ENCODE measurements at regions not wholly inside any gene's neighbourhood (a gene's known extent, or its start where the extent isn't known, plus 50 kb on each side); places are given as distances from the start of the nearest gene placed in this dataset.
A peak's percentile ranks its signal among the peaks of the same experiment; 100 is the strongest.
"Not testable (repeated sequence)": the region's sequence is repeated elsewhere in the genome, so short reads cannot be mapped to it uniquely, and the experiment has no call there.

DNA sequence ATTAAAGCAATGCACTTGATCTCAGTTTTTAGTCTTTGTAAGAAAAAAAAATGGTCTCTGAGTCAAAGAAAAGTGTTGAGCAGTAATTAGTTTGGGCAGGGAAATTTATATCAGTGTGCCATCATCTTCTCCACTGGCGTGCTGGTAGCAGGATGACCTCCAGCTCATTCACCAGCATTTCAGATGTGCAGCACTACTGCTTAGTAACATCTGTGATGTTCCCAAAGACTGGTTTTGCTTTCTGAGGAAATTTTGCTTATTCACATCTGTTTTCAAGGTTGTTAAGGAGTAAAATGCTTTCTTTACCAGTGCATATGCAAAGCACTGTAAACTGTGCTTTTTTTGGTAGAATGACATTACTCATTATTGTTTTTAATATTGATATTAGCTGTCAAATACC lies 540.4 kb downstream of the TRAM1L1 start:
- DNase-seq (ENCODE audit: low read depth): no peak

DNA sequence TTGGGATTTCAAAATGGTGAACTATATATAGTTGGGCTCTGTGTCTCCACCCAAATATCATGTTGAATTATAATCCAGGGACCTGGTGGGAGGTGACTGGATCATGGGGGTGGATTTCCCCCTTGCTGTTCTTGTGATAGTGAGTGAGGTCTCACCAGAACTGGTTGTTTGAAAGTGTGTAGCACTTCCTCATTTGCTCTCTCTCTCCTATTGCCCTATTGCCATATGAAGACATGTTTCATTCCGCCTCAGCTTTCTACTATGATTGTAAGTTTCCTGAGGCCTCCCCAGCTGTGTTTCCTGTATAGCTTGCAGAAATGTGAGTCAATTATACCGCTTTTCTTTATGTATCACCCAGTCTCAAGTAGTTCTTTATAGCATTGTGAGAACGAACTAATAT lies 545.6 kb downstream of the TRAM1L1 start:
- no peak for DNase-seq (ENCODE audit: low read depth)

DNA sequence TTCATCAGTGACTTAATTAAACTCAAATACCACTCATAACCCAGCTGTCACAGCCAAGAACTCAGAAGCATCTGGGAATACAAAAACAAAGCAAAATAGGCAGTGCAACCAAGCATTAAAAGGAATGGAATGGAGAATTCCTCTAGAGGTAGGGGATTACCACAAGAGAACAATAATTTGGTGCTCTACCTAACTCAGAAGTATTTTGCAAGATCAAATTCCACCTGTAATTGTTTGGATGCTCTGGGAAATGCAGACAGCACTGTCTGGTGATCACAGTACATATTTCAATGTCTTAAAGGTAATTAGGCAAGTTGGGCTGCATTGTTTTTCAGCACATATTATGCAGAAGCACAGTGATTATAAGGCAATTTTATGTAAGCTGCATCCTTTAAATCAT lies 547.5 kb downstream of the TRAM1L1 start:
- DNase-seq (ENCODE audit: low read depth): no peak

DNA sequence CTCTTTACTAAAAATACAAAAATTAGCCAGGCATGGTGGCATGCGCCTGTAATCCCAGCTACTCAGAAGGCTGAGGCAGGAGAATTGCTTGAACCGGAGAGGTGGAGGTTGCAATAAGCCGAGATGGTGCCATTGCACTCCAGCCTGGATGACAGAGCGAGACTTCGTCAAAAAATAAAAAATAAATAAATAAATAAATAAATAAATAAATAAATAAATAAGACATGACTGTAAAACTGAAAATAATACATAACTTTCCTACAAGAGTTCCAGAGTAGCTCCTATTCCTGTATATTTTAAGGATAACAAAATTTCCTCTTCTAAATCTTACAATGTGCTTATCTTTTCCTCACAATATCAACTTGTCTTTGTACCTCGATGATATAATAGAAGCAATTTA lies 549.4 kb downstream of the TRAM1L1 start:
- not testable (repeated sequence) for DNase-seq (ENCODE audit: low read depth)

DNA sequence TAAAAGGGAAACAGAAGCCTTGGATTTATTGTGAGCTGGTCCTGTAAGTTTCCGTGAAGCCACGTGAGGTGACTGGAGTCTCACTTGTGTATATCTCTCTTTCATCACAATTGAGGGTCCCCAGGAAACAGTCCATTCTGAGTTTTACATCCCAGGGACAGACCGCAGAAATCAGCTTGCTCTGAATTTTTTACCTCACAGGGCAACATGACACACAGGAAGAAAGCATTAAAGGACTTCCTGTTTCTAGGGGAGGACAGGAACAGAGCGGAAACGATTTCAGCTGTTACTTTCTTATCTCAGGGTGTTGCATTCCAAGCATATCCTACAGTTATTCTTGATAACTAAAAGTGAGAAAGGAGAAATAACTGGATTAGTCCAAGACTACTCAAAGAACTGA lies 553.5 kb downstream of the TRAM1L1 start:
- DNase-seq (ENCODE audit: low read depth): no peak

DNA sequence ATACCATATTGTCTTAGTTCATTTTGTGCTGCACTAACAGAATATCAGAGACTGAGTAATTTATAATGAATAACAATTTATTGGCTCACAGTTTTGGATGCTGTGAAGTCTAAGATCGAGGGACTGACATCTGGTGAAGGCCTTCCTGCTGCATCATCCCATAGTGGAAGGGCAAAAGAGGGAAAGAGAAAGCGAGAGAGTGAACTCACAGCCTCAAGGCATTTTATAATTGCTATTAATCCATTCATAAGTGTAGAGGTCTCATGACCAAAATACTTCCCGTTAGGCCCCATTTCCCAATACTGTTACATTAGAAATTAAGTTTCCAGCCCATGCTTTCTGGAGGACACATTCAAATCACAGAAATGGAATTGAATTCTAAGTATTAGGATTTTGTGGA lies 554.4 kb downstream of the TRAM1L1 start:
- DNase-seq (ENCODE audit: low read depth): peak; percentile 27

DNA sequence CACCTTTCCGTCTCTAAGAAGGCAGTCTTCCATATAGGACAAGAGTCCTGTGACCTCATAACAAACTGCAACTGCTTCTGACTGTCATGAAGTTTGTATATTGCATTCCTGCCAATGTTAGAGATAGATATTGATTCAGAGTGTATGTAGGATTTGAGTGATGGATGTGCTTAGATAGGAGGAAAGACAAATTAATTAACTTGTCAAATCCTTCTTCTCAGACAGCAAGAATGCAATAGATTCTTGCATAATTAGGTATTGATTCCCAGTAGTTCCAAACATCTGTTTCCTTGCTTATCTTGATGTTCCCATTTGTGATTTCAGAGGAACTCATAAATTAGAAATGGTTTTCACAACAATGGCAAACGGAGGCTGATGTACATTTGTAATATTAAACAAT lies 555.3 kb downstream of the TRAM1L1 start:
- no peak for DNase-seq (ENCODE audit: low read depth)

DNA sequence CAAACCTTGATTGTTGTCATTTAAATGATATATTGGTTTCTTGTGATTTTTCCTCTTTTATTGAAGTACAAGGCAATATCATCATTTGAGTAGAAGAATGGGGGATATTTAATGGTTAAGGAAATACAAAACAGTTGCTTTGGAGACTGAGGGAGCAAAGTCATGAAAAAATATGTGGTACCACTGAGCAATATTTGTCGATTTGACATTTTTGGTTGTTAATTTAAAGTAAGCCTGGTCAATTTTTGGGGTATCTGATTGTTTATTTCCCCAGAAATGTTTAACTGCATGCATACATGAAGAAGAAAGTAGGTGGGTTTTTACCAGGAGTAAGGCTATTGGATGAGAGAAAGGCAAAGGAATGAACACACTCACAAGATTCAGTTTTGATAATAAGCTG lies 556.2 kb downstream of the TRAM1L1 start:
- no peak for DNase-seq (ENCODE audit: low read depth)

DNA sequence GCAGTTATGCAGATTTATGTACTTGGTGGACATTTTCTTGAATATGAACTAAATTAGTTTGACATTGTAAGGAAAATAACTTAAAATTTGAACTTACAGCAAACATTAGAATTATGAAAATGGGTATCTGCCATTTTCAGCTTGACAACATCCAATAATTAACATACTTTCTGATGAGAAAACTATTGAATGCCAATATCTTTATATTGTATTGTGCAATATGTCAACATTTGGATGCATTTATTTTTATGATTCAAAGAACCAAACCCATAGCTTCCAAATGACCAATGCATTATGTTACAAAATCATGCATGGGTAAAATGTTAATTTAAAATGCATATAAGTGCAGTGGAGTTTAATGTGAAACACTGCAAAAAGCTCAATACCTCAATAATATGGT lies 562.5 kb downstream of the TRAM1L1 start:
- no peak for DNase-seq (ENCODE audit: low read depth)

DNA sequence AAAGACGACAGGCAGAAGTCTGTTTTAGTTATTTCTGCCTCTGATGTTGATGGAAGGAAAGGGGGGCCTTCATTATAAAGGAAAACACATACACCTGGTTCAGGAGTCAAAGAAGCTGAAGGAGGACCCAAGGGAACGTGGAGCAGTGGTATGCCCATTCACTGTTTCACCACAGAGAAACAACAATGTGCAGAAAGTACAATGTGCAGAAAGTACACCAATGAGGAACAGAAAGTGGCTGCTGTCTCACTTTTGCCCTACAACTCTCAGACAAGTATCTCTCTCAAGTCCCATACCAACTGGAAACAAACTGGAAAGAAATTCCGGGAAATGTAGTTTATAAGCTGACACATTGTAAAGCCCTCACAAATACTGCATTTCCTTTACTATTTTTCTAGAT lies 564.5 kb downstream of the TRAM1L1 start:
- DNase-seq (ENCODE audit: low read depth): no peak

DNA sequence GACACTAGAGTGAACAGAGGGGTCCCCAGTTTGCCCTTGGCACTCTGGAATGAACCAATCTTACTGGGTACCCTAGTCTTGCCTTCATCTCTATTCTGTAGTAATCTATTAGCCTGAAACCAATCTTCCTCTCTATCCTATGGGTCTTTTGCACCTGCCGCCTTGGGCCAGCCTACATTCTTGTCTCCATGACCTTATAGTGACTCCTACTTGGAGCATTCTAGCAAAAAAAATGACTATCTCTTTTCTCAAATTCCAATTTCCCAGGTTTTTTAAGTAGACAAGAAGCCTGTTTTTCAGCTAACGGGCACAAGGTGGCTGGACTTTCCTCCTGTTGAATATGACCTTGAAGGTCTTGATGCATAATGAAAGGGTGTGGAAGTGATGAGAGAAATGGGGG lies 568.7 kb downstream of the TRAM1L1 start:
- no peak for DNase-seq (ENCODE audit: low read depth)

DNA sequence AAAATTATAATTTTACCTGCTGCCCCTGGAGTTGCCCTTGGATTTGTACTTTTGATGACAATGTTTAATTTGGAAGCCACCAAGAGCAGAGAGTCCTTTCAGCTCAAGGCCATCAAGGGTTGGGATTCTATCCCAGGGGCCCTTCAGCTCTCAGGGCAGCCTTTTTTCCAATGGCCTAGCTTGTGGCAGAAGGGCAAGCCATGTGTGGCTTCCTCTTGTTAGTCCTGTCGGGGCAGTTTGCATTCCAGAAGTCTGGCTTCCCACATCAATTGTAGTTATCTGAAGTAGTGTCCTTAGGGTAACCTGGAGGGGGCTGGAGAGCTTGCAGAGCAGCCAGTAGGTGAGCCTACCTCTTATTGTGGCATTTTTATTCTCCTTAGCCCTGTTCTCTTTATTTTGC lies 569.4 kb downstream of the TRAM1L1 start:
- no peak for DNase-seq (ENCODE audit: low read depth)

DNA sequence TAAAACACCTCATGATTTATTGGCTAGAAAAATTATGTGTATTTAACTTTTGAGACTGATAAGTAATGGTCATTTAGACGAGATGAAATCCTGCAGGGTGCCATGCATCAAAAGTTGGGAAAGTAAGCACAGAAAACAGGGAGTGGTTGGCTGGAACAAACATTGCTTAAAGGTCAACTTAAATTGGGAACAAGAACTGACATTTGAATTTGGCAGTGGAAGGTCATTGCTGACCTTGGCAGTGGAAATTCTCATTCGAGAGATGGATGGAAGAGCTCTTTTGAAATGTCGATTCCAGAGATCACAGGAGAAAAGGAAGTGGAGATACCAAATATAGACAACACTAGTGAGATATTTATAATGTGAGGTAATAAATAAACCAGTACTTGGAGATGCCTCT lies 572.8 kb downstream of the TRAM1L1 start:
- no peak for DNase-seq (ENCODE audit: low read depth)

DNA sequence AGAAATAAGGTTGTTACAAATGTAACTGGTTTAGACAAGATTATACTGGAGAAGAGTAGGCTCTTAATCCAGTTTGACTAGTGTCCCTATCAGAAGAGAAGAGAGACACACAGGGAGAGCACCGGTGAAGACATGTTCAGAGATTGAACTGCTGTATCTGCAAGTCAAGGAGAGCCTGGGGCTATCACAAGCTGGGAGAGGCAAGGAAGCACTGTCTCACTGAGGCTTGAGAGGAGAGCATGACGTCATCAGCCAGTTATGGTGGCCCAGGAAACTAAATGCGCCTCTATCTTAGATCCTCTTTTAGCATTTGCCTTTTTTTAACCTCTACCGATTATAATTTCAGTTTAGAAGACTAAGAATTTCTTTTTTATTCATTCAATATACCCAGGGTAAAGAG lies 583.4 kb downstream of the TRAM1L1 start:
- DNase-seq (ENCODE audit: low read depth): peak; percentile 34

DNA sequence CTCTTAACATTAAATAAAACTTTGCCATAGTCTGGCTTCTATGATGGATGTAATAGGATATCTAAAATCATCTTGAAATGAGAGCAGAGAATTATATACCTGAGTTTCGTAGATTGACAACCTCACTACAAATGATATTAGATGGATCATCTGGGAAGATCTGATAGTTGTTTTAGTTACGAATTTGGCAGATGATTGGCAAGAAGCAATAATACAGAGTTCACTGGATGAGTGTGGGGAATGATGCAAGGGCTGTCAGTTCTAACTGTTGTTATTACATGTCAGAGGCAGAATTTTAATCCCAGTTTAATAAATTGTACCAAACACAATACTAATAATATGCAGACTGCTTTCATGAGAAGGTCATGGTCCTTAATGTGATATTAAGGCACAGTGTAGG lies 585.2 kb downstream of the TRAM1L1 start:
- DNase-seq (ENCODE audit: low read depth): no peak

DNA sequence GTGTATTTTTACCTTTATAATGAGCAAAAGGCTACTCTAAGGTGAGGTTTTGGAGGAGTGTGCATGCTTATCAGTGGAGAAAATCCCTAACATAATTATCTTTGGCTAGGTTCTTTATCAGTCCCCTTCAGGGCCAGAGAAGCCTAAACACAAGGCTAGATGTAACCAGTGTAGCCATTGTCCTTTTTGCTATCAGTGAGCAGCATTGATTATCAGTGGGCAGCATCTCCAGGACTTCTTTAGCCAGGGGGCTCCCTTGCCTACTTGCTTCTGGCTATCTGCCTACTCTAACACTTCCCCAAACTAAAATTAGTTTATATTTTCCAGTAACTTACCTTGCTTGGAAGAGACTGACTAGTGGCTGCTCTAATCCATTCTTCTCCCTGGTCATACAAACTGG lies 595.6 kb downstream of the TRAM1L1 start:
- DNase-seq (ENCODE audit: low read depth): no peak

DNA sequence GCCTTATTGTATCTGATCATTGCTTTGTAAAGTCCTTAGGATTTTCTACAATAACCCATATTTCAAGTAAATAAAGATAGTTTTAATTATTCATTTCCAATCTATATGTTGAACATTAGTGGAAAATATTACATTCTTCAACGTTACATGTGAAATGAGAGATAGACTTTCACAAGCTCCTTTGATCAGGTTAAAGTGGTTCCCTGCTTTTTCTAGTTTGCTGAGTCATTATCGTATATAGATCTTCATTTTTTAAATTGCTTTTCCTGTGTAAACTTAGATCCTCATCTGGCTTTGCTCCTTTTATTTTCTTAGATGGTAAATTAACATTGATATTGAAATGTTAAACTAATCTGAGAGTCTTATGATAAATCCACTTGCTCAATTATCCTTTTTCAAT lies 599.0 kb downstream of the TRAM1L1 start:
- DNase-seq (ENCODE audit: low read depth): no peak

DNA sequence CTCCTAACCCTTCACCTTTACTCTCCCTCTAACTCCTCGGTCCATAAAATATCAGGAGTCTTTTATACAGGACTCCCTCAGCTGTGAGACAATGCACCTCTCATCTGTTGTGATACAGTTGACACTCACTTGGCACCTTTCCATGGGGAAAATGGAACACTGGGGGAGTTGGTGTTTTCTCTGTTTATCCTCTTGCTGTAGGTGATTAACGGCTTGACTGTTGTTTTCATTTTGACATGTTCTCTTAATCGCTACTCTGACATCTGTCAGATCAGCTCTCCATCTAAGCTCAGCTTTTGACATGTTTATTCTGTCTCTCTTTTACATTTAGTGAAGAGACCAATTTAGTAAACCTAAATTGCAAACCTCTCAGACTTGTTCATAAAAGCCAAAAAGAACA lies 604.8 kb downstream of the TRAM1L1 start:
- no peak for DNase-seq (ENCODE audit: low read depth)

DNA sequence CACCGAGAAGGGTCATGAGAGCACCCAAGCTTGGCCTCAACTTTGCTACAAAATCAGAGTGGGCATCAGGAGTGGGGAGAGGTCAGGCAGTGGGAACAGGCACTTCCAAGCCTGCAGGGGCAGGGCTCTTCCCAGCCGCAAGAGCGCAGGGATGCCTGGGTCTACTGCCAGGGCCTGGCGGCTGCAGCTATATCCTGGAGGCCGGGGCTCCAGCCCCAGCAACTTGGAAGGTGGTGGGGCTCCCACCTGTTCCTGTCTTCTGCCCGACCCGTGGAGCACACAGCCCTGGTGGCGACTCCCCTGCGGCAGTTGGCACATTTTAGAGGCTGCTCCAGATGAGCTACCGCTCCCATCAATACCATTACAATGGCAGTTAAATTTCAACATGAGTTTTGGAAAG lies 607.0 kb downstream of the TRAM1L1 start:
- DNase-seq (ENCODE audit: low read depth): no peak

DNA sequence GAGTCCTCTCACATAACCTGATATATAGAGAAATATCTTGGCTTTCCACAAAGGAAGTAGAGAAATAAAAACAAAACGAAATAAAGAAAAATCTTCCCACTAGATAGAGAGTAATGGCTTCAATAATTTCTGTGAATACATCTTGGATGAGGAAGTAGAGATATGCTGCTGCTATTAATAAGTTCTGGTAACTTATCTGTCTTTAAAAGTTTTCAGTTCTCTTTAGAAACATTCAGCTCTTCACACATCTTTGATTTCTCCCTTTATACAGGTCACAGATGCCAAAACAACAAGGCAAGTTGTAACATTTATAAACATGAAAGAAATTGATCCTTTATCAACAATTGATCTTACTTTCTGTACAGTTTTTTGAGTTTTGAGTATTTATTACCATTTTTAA lies 615.8 kb downstream of the TRAM1L1 start:
- DNase-seq (ENCODE audit: low read depth): no peak

DNA sequence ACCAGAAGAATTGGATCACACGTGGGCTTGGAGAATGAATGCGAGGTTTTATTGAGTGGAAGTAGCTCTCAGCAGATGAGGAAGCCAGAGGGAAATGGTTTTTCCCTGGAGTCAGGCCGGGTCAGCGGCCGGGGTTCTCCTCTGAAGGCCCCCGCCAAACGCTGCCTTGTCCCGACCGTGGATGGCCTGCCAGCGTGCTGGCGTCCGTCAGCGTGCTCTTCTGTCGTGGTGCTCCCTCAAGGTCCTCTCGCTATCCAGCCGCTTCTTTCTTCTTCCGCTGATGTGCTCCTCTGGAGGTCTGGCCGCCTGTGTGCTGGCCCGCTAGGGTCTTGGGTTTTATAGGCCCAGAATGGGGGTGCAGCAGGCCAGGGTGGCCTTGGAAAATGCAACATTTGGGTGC lies 632.2 kb downstream of the TRAM1L1 start:
- DNase-seq (ENCODE audit: low read depth): no peak

DNA sequence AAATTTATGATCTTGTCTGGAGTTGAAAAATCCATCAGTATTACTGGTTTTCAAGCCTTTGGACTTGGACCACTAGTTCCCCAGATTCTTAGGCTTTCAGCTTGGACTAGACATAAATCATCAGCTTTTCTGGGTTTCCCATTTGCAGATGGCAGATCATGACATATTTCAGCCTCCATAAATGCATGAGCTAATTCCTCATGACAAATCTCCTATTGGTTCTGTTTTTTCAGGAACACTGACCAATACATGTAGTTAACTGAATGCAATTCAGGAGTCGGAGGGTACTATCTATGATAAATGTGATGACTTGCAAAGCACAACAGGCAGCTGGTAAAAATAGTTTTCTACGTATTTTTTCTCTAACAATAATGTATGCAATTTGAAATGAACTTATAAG lies 635.6 kb downstream of the TRAM1L1 start:
- peak; percentile 2 for DNase-seq (ENCODE audit: low read depth)

DNA sequence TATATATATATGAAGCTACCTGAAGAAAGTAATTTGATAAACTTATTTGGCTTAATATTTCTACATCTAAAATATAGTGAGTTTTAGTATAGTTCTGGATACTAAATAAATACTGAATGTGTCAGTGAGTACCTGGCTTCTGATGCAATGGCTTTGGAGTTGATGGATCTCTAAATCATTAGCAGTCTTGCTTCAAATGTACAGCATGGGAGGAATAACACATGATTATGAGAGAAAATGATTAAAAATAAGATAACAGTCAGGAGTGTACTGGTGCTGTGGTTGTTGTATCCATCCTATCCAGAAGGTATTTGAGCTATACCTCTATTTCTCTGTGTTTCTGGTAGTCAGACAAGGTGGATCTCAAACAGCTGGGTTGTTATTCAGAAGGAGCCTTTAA lies 641.3 kb downstream of the TRAM1L1 start:
- DNase-seq (ENCODE audit: low read depth): no peak

DNA sequence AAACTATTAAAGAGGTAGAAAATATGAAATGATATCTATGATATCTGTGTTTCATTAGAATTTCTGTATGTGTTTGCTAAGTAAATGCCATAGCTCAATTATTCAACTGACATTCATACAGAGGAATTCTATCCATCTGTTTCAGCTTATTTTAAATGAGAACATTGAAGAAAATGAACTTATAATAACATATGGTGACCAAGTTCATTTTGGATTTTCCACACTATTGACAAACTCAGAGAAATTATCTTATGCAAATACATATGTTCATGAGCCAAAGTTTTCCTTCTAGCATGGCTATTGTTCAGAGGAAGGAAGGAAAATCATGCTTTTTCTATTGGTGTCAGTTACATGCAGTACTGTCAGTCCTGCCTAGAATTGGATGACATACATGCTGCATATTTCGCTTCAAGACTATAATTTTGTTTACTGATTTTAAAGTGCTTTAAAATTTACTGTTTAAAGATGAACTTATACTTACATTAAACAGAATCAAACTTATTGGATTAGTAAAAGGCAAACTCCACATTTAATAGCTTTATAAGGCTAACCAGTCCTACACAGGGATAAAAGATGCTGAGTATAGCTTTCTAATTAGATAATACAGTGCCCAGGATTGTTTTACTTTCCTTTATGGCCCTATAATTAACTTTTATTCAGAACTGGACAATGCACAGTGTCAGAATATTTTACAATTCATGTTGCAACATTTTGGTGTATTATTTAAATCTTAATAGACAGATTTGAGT lies 646.2 kb downstream of the TRAM1L1 start:
- no peak for DNase-seq (ENCODE audit: low read depth)

DNA sequence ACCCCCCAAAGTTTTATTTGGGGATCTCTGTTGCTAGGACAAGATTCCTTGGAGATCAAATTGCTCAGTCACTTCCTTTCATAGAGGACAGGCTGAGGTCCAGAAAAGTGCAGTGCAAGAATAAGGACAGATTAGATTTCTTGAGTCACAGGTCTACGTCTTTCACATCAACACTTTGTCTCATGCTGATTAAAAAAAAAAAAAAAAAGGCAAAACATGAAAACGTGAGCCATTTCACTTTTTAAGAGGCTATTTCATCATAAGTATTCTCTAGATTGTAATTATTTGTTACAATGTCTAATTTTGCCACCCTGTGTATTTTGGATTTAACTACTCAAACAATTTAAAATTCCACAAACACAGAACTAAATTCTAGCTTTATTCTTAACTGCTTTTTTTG lies 647.0 kb downstream of the TRAM1L1 start:
- DNase-seq (ENCODE audit: low read depth): peak; percentile 20
